HG03108 (cell line): ENCODE measurements at regions not wholly inside any gene's neighbourhood (a gene's known extent, or its start where the extent isn't known, plus 50 kb on each side); places are given as distances from the start of the nearest gene placed in this dataset.
"Not testable (repeated sequence)": the region's sequence is repeated elsewhere in the genome, so short reads cannot be mapped to it uniquely, and the experiment has no call there.

Experiments
- ATAC-seq: cut with Tn5 transposase; IDR thresholded peaks from one replicate; pipeline ENCODE4 v1.9.1; 2021; ENCODE audit warnings: moderate library complexity; ENCODE audit not compliant: unreplicated experiment

- ATAC-seq: not testable (repeated sequence)
Measured at GRCh38 chr3:125790312-125790711, 178.7 kb upstream of the ROPN1B start.

DNA sequence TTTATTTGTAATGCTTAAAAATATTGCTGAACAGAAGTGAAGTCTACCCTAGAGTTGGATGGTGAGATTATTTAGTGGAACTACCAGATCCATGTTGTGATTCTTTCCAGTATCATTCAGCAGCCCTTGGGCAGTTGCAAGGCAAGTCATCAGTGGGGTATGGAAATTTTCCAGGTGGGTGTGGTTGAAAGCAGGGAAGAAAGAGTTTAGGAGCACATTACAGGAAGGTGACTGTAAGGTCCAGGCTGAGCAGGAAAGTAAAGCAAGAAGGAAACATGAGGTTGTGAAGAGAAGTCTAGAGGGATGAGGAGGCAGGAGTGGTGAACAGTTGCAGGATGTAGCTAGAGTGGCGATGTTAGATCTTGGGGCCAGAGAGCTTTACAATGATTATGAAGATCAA is 178.0 kb upstream of the ROPN1B start:
- not testable (repeated sequence) for ATAC-seq

GRCh38 chr3:125810010-125810409 is 159.0 kb upstream of the ROPN1B start:
- not testable (repeated sequence) for ATAC-seq

DNA sequence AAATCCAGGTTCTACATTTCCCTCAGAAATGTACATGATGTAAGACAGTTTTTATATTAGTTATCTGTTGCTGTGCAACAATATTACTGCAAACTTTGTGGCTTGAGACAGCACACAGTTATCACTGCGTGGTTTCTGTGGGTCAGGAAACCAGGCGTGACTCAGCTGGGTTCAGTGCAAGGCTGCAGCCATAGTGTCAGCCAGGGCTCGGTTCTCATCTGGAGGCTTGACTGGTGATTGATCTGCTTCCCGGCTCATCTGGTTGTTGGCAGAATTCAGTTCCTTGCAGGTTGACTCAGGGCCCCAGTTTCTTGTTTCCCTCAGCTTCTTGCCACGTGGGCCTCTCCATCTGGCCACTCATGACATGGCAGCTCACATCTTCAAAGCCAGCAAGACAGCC is 146.8 kb upstream of the ROPN1B start:
- not testable (repeated sequence) for ATAC-seq

DNA sequence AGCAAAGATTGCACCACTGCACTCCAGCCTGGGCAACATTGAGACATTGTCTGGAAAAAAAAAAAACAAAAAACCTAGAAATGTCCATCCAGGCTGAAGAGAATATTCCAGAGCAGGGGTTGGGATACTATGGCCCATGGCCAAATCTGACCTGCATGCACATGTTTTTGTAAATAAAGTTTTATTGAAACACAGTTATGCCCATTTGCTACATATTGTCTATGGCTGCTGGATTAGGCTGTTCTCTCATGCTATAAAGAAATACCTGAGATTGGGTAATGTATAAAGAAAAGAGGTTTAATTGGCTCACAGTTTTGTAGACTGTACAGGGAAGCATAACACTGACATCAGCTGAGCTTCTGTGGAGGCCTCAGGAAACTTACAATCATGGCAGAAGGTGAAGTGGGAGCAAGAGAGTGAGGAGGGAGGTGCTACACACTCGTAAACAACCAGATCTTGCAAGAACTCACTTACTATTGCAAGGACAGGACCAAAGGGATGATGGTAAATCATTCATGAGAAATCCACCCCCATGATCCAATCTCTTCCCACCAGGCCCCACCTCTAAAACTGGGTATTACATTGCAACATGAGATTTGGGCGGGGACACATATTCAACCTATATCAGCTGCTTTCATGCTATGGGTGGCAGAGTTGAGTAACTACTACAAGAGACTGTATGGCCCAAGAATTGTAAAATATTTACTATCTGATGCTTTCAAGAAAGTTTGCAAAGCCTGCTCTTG is 137.8 kb upstream of the ROPN1B start:
- ATAC-seq: not testable (repeated sequence)

- not testable (repeated sequence) for ATAC-seq
Measured at GRCh38 chr3:125835562-125835961, 133.4 kb upstream of the ROPN1B start.

DNA sequence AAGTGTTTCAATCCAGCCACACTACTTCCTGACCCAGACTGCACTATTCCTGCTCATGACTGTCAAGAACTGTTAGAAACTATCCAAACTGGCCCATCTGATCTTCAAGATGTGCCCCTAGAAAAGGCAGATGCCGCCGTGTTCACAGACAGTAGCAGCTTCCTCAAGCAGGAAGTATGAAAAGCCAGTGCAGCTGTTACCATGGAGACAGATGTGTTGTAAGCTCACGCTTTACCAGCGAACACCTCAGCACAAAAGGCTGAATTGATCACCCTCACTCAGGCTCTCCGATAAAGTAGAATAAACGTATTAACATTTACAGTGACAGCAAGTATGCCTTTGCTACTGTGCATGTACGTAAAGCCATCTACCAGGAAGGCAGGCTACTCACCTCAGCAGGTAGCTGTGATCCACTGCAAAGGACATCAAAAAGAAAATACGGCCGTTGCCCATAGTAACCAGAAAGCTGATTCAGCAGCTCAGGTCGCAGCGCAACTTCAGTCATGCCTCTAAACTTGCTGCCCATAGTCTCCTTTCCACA is 132.9 kb upstream of the ROPN1B start:
- ATAC-seq: not testable (repeated sequence)

GRCh38 chr3:125836786-125837185 is 132.2 kb upstream of the ROPN1B start:
- not testable (repeated sequence) for ATAC-seq

DNA sequence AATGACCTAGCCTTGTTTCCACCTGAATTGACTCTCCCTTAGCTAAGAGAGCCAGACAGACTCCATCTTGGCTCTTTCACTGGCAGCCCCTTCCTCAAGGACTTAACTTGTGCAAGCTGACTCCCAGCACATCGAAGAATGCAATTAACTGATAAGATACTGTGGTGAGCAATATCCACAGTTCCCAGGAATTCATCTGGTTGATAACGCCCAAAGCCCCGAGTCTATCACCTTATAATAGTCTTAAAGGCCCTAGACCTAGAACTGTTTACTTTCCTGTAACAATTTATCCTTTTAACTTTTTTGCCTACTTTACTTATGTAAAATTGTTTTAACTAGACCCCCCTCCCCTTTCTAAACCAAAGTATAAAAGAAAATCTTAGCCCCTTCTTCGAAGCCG is 130.1 kb upstream of the ROPN1B start:
- not testable (repeated sequence) for ATAC-seq

DNA sequence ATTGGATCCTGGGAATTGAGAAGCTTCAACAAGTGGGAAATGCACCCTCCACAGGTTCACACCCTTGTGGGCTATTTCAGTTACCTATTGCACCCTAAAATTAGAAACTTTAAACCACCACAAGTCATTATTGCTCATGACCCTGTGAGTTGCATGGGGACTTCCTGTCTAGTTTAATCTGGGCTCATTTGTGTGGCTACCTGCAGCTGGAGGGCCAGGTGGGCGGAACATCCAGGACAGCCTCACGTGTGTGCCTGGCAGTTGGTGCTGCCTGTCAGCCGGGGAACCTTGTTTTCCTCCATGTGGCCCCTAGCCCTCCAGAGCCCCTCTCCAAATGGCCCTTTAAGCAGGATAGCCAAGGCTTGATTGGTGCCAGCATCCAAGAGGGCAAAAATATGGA is 128.5 kb upstream of the ROPN1B start:
- ATAC-seq: not testable (repeated sequence)

GRCh38 chr3:125847966-125848365 is 121.0 kb upstream of the ROPN1B start:
- ATAC-seq: not testable (repeated sequence)

DNA sequence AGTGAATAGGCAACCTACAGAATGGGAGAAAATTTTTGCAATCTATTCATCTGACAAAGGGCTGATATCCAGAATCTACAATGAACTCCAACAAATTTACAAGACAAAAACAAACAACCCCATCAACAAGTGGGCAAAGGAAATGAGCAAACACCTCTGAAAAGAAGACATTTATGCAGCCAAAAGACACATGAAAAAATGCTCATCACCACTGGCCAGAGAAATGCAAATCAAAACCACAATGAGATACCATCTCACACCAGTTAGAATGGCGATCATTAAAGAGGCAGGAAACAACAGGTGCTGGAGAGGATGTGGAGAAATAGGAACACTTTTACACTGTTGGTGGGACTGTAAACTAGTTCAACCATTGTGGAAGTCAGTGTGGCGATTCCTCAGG is 114.0 kb upstream of the ROPN1B start:
- ATAC-seq: not testable (repeated sequence)

- ATAC-seq: not testable (repeated sequence)
Measured at GRCh38 chr3:125860547-125860946, 108.4 kb upstream of the ROPN1B start.

GRCh38 chr3:125862841-125863254 is 106.1 kb upstream of the ROPN1B start:
- ATAC-seq: not testable (repeated sequence)

- not testable (repeated sequence) for ATAC-seq
Measured at GRCh38 chr3:125864532-125864931, 104.4 kb upstream of the ROPN1B start.

GRCh38 chr3:125886006-125886405 is 83.0 kb upstream of the ROPN1B start:
- not testable (repeated sequence) for ATAC-seq

- ATAC-seq: not testable (repeated sequence)
Measured at GRCh38 chr3:125899181-125899580, 69.8 kb upstream of the ROPN1B start.

- not testable (repeated sequence) for ATAC-seq
Measured at GRCh38 chr3:125901473-125901872, 67.5 kb upstream of the ROPN1B start.

GRCh38 chr3:125903780-125904455 is 65.1 kb upstream of the ROPN1B start:
- not testable (repeated sequence) for ATAC-seq

GRCh38 chr3:125907279-125907678 is 61.7 kb upstream of the ROPN1B start:
- ATAC-seq: not testable (repeated sequence)

GRCh38 chr3:125910851-125911250 is 58.1 kb upstream of the ROPN1B start:
- not testable (repeated sequence) for ATAC-seq
